HEK293T (cell line): ENCODE measurements at regions not wholly inside any gene's neighbourhood (a gene's known extent, or its start where the extent isn't known, plus 50 kb on each side); places are given as distances from the start of the nearest gene placed in this dataset.

Experiments
- BHLHE40 ChIP-seq: fragments of 450-650 bp; IDR thresholded peaks from 2 replicates; pipeline ENCODE4 v1.6.1; 2016; ENCODE audit warnings: mild to moderate bottlenecking, moderate library complexity, borderline replicate concordance
- ELF4 ChIP-seq: fragments of 450-650 bp; IDR thresholded peaks from 2 replicates; pipeline ENCODE4 v1.6.1; 2017; ENCODE audit warnings: antibody characterized with exemption
- FOXM1 ChIP-seq: fragments of 450-650 bp; IDR thresholded peaks from 2 replicates; pipeline ENCODE4 v1.6.1; 2017; ENCODE audit warnings: mild to moderate bottlenecking, borderline replicate concordance
- HDGF ChIP-seq: fragments of 450-650 bp; IDR thresholded peaks from 2 replicates; pipeline ENCODE4 v1.6.1; 2017; ENCODE audit warnings: antibody characterized with exemption, borderline replicate concordance
- SUZ12 ChIP-seq: fragments of 450-650 bp; IDR thresholded peaks from 2 replicates; pipeline ENCODE4 v1.6.1; 2016; ENCODE audit warnings: mild to moderate bottlenecking

- TF ChIP-seq HDGF: no peak
- no peak for TF ChIP-seq SUZ12
- TF ChIP-seq BHLHE40: no peak
- TF ChIP-seq ELF4: no peak
- no peak for TF ChIP-seq FOXM1
These were observed 132.8 kb downstream of the OR2K2 start for GRCh38 chr9:111197256-111197655.
